ENCODE measurements at regions not wholly inside any gene's neighbourhood (a gene's known extent, or its start where the extent isn't known, plus 50 kb on each side); places are given as distances from the start of the nearest gene placed in this dataset.

DNA sequence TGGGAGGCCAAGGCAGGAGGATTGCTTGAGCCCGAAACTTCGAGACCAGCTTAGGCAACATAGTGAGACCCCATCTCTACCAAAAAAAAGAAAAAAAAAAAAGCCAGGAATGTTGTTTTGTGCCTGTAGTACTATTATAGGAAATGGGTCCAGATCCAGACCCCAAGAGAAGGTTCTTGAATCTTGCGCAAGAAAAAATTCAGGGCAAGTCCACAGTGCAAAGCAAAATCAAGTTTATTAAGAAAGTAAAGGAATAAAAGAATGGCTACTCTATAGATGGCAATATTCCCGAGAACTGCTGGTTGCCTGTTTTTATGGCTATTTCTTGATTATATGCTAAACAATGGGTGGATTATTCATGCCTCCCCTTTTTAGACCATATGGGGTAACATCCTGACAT is 51.2 kb upstream of the RDX start:
- TF ChIP-seq SIN3A (IDR thresholded peaks at IDR 0.05; ENCODE audit: borderline replicate concordance, insufficient read depth, low read depth, low read length) (no peak), TCF7L2 (IDR thresholded peaks at IDR 0.05; ENCODE audit: low read depth, low read length) (no peak), POLR2AphosphoS5 (IDR thresholded peaks at IDR 0.05; ENCODE audit: low read depth, low read length) (no peak)
- TF ChIP-seq, protein P1, sequence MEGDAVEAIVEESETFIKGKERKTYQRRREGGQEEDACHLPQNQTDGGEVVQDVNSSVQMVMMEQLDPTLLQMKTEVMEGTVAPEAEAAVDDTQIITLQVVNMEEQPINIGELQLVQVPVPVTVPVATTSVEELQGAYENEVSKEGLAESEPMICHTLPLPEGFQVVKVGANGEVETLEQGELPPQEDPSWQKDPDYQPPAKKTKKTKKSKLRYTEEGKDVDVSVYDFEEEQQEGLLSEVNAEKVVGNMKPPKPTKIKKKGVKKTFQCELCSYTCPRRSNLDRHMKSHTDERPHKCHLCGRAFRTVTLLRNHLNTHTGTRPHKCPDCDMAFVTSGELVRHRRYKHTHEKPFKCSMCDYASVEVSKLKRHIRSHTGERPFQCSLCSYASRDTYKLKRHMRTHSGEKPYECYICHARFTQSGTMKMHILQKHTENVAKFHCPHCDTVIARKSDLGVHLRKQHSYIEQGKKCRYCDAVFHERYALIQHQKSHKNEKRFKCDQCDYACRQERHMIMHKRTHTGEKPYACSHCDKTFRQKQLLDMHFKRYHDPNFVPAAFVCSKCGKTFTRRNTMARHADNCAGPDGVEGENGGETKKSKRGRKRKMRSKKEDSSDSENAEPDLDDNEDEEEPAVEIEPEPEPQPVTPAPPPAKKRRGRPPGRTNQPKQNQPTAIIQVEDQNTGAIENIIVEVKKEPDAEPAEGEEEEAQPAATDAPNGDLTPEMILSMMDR (IDR thresholded peaks at IDR 0.05), result no peak
- TF ChIP-seq, protein P2, sequence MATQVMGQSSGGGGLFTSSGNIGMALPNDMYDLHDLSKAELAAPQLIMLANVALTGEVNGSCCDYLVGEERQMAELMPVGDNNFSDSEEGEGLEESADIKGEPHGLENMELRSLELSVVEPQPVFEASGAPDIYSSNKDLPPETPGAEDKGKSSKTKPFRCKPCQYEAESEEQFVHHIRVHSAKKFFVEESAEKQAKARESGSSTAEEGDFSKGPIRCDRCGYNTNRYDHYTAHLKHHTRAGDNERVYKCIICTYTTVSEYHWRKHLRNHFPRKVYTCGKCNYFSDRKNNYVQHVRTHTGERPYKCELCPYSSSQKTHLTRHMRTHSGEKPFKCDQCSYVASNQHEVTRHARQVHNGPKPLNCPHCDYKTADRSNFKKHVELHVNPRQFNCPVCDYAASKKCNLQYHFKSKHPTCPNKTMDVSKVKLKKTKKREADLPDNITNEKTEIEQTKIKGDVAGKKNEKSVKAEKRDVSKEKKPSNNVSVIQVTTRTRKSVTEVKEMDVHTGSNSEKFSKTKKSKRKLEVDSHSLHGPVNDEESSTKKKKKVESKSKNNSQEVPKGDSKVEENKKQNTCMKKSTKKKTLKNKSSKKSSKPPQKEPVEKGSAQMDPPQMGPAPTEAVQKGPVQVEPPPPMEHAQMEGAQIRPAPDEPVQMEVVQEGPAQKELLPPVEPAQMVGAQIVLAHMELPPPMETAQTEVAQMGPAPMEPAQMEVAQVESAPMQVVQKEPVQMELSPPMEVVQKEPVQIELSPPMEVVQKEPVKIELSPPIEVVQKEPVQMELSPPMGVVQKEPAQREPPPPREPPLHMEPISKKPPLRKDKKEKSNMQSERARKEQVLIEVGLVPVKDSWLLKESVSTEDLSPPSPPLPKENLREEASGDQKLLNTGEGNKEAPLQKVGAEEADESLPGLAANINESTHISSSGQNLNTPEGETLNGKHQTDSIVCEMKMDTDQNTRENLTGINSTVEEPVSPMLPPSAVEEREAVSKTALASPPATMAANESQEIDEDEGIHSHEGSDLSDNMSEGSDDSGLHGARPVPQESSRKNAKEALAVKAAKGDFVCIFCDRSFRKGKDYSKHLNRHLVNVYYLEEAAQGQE (IDR thresholded peaks at IDR 0.05; ENCODE audit: insufficient read depth in 1 of 2, low read depth in 2 of 2, low read length in 1 of 2), result no peak
- no TSS peak for BruUV-seq (replicated peaks)
- ChIA-PET CTCF (no interaction called here), POLR2A (no interaction called here)
- peaks cover 3% of the 10 kb centered on the region; the same call in 1 of the 2 replicates for H3K4me1 ChIP-seq (ENCODE audit: control insufficient read depth, insufficient read depth, low read length)
- in situ Hi-C loops (cut with HindIII; ENCODE audit: low pct_unique_long_range_greater_than_20kb, low sequenced_read_pairs) (no loop called here), intact Hi-C loops (cut with micrococcal nuclease; ENCODE audit: unreplicated experiment) (no loop called here)
- H3K36me3 ChIP-seq (ENCODE audit: control insufficient read depth, insufficient read depth, low read length), result no peaks in the 10 kb centered on the region
- no peaks in the 10 kb centered on the region for H3K27me3 ChIP-seq (ENCODE audit: control insufficient read depth, insufficient read depth, low read length)
- DNase-seq (ENCODE audit: low read depth, low spot score) (no peak), ATAC-seq (no peak)
- H3K4me3 ChIP-seq (ENCODE audit: low read depth in 2 of 2, low read length in 2 of 2), result no peak overlapping the region
- no peaks in the 10 kb centered on the region for H3K9me3 ChIP-seq (ENCODE audit: control insufficient read depth, insufficient read depth, low read depth, low read length)
- no peak overlapping the region for H3K27ac ChIP-seq (ENCODE audit: low read length)

DNA sequence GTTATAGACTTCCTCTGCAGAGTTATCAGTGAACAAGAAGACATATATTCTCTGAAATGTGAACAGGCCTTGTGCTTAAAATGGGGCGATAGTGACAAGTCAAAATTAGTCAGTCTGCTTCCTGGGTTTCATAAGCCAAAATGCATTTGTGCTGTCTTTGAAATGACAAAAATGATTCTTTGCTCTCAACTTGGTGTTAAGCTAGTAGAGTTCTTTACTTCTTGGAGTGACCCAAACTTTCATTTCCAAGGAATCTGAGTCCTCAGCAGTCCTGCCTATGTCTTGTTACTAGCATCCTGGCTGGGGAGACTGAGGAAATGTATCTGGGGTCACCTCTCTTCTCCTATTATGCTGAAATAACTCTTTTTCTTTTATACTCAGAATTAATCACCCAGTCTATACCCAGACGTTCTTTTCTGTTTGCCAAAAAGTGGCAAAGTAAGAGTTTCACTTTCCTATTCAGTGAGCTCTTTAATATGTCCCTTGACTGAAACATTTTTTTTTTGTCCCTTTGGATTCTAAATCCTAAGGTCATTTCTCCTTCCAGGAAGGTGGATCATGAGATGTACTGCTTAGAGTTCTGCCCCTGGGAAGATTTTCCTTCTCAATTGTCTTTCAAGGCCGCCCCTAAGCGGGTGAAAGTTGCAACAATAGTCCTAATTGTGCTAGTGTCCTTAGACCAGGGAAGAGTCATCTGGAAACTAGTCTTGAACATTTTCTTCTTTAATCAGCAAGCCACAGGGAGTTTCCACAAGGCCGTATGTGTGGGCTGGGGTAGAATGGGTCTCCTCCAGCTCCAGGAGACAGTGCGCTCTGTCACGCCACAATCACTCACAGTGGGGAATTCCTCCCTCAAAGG is 53.0 kb upstream of the RDX start:
- CTCF ChIA-PET, result no interaction called here
- H3K27ac ChIP-seq (ENCODE audit: low read length), result peak overlapping the region; percentile 39
- POLR2A ChIA-PET, result no interaction called here

More for the DNA sequence above, 53.0 kb upstream of the RDX start:
- Histone ChIP-seq H3K27me3 (ENCODE audit: control insufficient read depth, insufficient read depth, low read length) (no peaks in the 10 kb centered on the region), H3K4me1 (ENCODE audit: control insufficient read depth, insufficient read depth, low read length) (peaks cover 3% of the 10 kb centered on the region; the same call in 1 of the 2 replicates), H3K36me3 (ENCODE audit: control insufficient read depth, insufficient read depth, low read length) (no peaks in the 10 kb centered on the region), H3K9me3 (ENCODE audit: control insufficient read depth, insufficient read depth, low read depth, low read length) (no peaks in the 10 kb centered on the region), H3K4me3 (ENCODE audit: low read depth in 2 of 2, low read length in 2 of 2) (no peak overlapping the region)
- DNase-seq (ENCODE audit: low read depth, low spot score) (no peak), ATAC-seq (0 out of 2 replicates have a peak, but pooled peaks have one; percentile 48)
- intact Hi-C loops (cut with micrococcal nuclease; ENCODE audit: unreplicated experiment), result no loop called here
- no peak for TF ChIP-seq SIN3A (IDR thresholded peaks at IDR 0.05; ENCODE audit: borderline replicate concordance, insufficient read depth, low read depth, low read length)
- TF ChIP-seq TCF7L2 (IDR thresholded peaks at IDR 0.05; ENCODE audit: low read depth, low read length), result no peak
- TF ChIP-seq, protein P2 (IDR thresholded peaks at IDR 0.05; ENCODE audit: insufficient read depth in 1 of 2, low read depth in 2 of 2, low read length in 1 of 2), result no peak
- TF ChIP-seq POLR2AphosphoS5 (IDR thresholded peaks at IDR 0.05; ENCODE audit: low read depth, low read length), result no peak
- TF ChIP-seq, protein P1 (IDR thresholded peaks at IDR 0.05), result no peak
- BruUV-seq (replicated peaks), result no TSS peak
- in situ Hi-C loops (cut with HindIII; ENCODE audit: low pct_unique_long_range_greater_than_20kb, low sequenced_read_pairs), result no loop called here
